ENCODE measurements at regions not wholly inside any gene's neighbourhood (a gene's known extent, or its start where the extent isn't known, plus 50 kb on each side); places are given as distances from the start of the nearest gene placed in this dataset.
"Not testable (repeated sequence)": the region's sequence is repeated elsewhere in the genome, so short reads cannot be mapped to it uniquely, and the experiment has no call there.

- Histone ChIP-seq H3K36me3 (no peaks in the 10 kb centered on the region), H3K9me3 (no peaks in the 10 kb centered on the region), H3K4me3 (no peak overlapping the region), H3K4me1 (ENCODE audit: insufficient read depth) (no peaks in the 10 kb centered on the region), H3K27me3 (no peaks in the 10 kb centered on the region), H3K27ac (no peak overlapping the region)
- intact Hi-C loops (cut with DNase I): no loop called here
- WGBS, 3 donors: 46 to 57% (median 52%) methylated on average over 4 of the region's 4 CpGs
- no peak for DNase-seq
- TF ChIP-seq EP300 (IDR thresholded peaks at IDR 0.05) (no peak), POLR2A (IDR thresholded peaks at IDR 0.05) (no peak)
- TF ChIP-seq, protein P1, sequence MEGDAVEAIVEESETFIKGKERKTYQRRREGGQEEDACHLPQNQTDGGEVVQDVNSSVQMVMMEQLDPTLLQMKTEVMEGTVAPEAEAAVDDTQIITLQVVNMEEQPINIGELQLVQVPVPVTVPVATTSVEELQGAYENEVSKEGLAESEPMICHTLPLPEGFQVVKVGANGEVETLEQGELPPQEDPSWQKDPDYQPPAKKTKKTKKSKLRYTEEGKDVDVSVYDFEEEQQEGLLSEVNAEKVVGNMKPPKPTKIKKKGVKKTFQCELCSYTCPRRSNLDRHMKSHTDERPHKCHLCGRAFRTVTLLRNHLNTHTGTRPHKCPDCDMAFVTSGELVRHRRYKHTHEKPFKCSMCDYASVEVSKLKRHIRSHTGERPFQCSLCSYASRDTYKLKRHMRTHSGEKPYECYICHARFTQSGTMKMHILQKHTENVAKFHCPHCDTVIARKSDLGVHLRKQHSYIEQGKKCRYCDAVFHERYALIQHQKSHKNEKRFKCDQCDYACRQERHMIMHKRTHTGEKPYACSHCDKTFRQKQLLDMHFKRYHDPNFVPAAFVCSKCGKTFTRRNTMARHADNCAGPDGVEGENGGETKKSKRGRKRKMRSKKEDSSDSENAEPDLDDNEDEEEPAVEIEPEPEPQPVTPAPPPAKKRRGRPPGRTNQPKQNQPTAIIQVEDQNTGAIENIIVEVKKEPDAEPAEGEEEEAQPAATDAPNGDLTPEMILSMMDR (IDR thresholded peaks at IDR 0.05): no peak
These were observed 106.0 kb downstream of the RAP2A start for GRCh38 chr13:97539651-97540610.

DNA sequence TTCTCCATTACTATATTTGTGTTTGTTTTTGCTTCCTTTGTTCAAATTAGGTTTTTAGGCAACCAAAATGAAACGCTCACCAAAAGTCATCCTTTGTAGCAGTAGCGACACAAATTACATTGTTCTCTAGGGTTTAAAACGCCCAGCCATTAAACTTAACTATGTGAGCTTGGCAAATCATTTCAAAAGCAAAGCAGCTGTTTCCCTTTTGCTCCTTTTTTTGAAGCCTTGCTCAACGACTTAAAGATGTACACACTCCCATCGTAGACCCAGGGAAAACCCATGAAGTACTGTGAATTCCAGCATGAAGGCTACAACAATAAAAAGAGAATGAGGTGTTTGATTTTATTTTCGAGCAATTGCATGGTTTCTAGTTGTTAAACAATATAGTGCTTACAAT lies 106.7 kb downstream of the RAP2A start:
- WGBS, 3 donors: 15 to 31% (median 19%) methylated on average over 6 of the region's 6 CpGs
- H3K4me1 ChIP-seq (ENCODE audit: insufficient read depth): no peaks in the 10 kb centered on the region
- no peaks in the 10 kb centered on the region for H3K9me3 ChIP-seq
- intact Hi-C loops (cut with DNase I): no loop called here
- TF ChIP-seq, protein P1 (IDR thresholded peaks at IDR 0.05): no peak
- TF ChIP-seq POLR2A (IDR thresholded peaks at IDR 0.05): no peak
- TF ChIP-seq EP300 (IDR thresholded peaks at IDR 0.05): no peak
- no peak overlapping the region for H3K27ac ChIP-seq
- no peaks in the 10 kb centered on the region for H3K27me3 ChIP-seq
- no peak overlapping the region for H3K4me3 ChIP-seq
- H3K36me3 ChIP-seq: no peaks in the 10 kb centered on the region
- no peak for DNase-seq

- no peaks in the 10 kb centered on the region for H3K9me3 ChIP-seq
- TF ChIP-seq, protein P1 (IDR thresholded peaks at IDR 0.05): no peak
- TF ChIP-seq EP300 (IDR thresholded peaks at IDR 0.05): no peak
- no peak for TF ChIP-seq POLR2A (IDR thresholded peaks at IDR 0.05)
- 67 to 69% (median 68%) methylated on average over 4 of the region's 4 CpGs for WGBS, 3 donors
- H3K36me3 ChIP-seq: no peaks in the 10 kb centered on the region
- H3K4me1 ChIP-seq (ENCODE audit: insufficient read depth): no peaks in the 10 kb centered on the region
- intact Hi-C loops (cut with DNase I): no loop called here
- H3K27ac ChIP-seq: no peak overlapping the region
- no peak for DNase-seq
- no peaks in the 10 kb centered on the region for H3K27me3 ChIP-seq
- no peak overlapping the region for H3K4me3 ChIP-seq
These were observed 108.2 kb downstream of the RAP2A start for GRCh38 chr13:97542102-97542685.

DNA sequence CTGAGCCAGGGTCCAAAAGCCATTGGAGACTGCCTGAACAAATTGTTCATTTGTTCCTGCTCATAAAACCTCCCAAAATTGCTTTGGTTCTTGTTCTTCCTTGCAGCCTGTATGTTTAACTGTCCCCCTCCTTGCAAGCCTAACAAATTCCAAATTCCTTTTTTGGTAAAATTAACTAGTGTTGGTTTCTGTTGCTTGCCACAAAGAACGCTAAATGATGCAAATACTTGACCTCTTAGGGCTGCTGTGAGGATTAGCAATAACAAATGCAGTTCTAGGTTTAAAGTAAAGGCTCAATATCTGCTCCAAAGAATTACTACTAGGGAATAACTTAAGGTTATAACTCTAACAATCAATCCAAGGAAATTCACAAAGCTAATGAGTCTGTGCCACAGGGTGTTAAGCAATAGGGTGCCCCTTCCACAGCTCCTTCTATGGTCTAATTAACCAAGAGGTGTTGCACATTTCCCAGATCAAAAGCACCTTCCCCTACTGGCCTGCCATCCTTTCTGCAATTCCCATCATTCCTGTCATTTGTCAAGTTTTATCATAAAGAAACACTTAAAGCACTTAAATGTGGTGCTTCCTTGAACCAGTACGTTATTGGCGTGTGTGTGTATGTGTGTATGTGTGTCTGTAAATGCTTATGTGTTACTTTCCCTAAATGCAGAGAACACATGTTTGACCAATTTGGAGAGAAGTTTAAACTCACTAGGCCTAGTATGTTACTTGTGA lies 110.2 kb downstream of the RAP2A start:
- no peaks in the 10 kb centered on the region for H3K4me1 ChIP-seq (ENCODE audit: insufficient read depth)
- no peaks in the 10 kb centered on the region for H3K27me3 ChIP-seq
- no peaks in the 10 kb centered on the region for H3K36me3 ChIP-seq
- no peak for DNase-seq
- 56 to 71% (median 61%) methylated on average over 3 of the region's 3 CpGs for WGBS, 3 donors
- TF ChIP-seq, protein P1 (IDR thresholded peaks at IDR 0.05): no peak
- TF ChIP-seq POLR2A (IDR thresholded peaks at IDR 0.05): no peak
- TF ChIP-seq EP300 (IDR thresholded peaks at IDR 0.05): no peak
- intact Hi-C loops (cut with DNase I): no loop called here
- H3K4me3 ChIP-seq: no peak overlapping the region
- H3K27ac ChIP-seq: no peak overlapping the region
- no peaks in the 10 kb centered on the region for H3K9me3 ChIP-seq

GRCh38 chr13:97544971-97545499 lies 111.1 kb downstream of the RAP2A start:
- DNase-seq; H3K27me3 ChIP-seq; H3K4me1 ChIP-seq (ENCODE audit: insufficient read depth); H3K36me3 ChIP-seq; H3K4me3 ChIP-seq; intact Hi-C loops (cut with DNase I); H3K9me3 ChIP-seq; H3K27ac ChIP-seq: not testable (repeated sequence)
- 95 to 97% (median 95%) methylated on average over 24 to 25 of the region's 25 CpGs for WGBS, 3 donors
